Neuronal stem cell (in vitro differentiated cells): ENCODE measurements at regions not wholly inside any gene's neighbourhood (a gene's known extent, or its start where the extent isn't known, plus 50 kb on each side); places are given as distances from the start of the nearest gene placed in this dataset.
A peak's percentile ranks its signal among the peaks of the same experiment; 100 is the strongest.

Experiments used
- DNase-seq: peaks from one replicate; pipeline ENCODE4 v3.0.0-alpha.2; 2013; ENCODE audit warnings: low spot score
- H2AFZ ChIP-seq: one replicate; pipeline ENCODE4 v1.6.1; 2013; ENCODE audit warnings: mild to moderate bottlenecking, low read length, inconsistent platforms
- H2AK5ac ChIP-seq: 2 replicates; pipeline ENCODE4 v1.6.1; 2013; ENCODE audit warnings: low read depth, mild to moderate bottlenecking, inconsistent platforms, low read length, moderate library complexity, mixed read lengths
- H2BK120ac ChIP-seq: 2 replicates; pipeline ENCODE4 v1.6.1; 2013; ENCODE audit warnings: low read depth, mild to moderate bottlenecking, inconsistent platforms, low read length, moderate library complexity, mixed read lengths
- H2BK12ac ChIP-seq: one replicate; pipeline ENCODE4 v1.6.1; 2013; ENCODE audit warnings: low read length, inconsistent platforms
- H2BK15ac ChIP-seq: 2 replicates; pipeline ENCODE4 v1.6.1; 2013; ENCODE audit warnings: mild to moderate bottlenecking, low read length, inconsistent platforms, mixed read lengths
- H2BK5ac ChIP-seq: one replicate; pipeline ENCODE4 v1.6.1; 2013; ENCODE audit warnings: inconsistent platforms, mild to moderate bottlenecking, low read length, moderate library complexity
- H3K14ac ChIP-seq: one replicate; pipeline ENCODE4 v1.6.1; 2013; ENCODE audit warnings: low read length, inconsistent platforms
- H3K18ac ChIP-seq: 2 replicates; pipeline ENCODE4 v1.6.1; 2013; ENCODE audit warnings: low read length, inconsistent platforms
- H3K23ac ChIP-seq: 2 replicates; pipeline ENCODE4 v1.6.1; 2013; ENCODE audit warnings: low read depth, mild to moderate bottlenecking, mixed read lengths, low read length, inconsistent platforms; ENCODE audit not compliant: poor library complexity
- H3K27ac ChIP-seq: replicated peaks from 3 replicates; pipeline ENCODE4 v1.5.1; 2013; ENCODE audit warnings: low read length, inconsistent platforms
- H3K27me3 ChIP-seq, 3 experiments: 2 replicates each; pipeline ENCODE4 v1.6.1; 2013; ENCODE audit warnings: low read length in 3 of 3, mild to moderate bottlenecking in 2 of 3, inconsistent platforms in 1 of 3, low read depth in 1 of 3, mixed read lengths in 1 of 3, moderate library complexity in 1 of 3; ENCODE audit not compliant: control insufficient read depth in 3 of 3, insufficient read depth in 3 of 3
- H3K36me3 ChIP-seq, 2 donors: replicated peaks in 1 of 2; 2 replicates each; pipeline ENCODE4 v1.6.1; 2013; ENCODE audit warnings: low read length in 2 of 2; ENCODE audit not compliant: control insufficient read depth in 2 of 2, insufficient read depth in 2 of 2
- H3K4ac ChIP-seq: 2 replicates; pipeline ENCODE4 v1.6.1; 2013; ENCODE audit warnings: inconsistent platforms, mild to moderate bottlenecking, low read length, moderate library complexity
- H3K4me1 ChIP-seq, 2 donors: 1 replicate in 1 of 2; 2 replicates in 1 of 2; pipeline ENCODE4 v1.6.1; 2013; ENCODE audit warnings: low read length in 2 of 2, low read depth in 1 of 2; ENCODE audit not compliant: control insufficient read depth in 2 of 2, insufficient read depth in 1 of 2
- H3K4me2 ChIP-seq: one replicate; pipeline ENCODE4 v1.6.1; 2013; ENCODE audit warnings: mild to moderate bottlenecking, low read length, inconsistent platforms; ENCODE audit not compliant: insufficient read depth, poor library complexity, severe bottlenecking
- H3K4me3 ChIP-seq, 2 donors: 2 replicates each; pipeline ENCODE4 v1.5.1; 2013; ENCODE audit warnings: low read length in 2 of 2, mild to moderate bottlenecking in 2 of 2, inconsistent platforms in 1 of 2, moderate library complexity in 1 of 2
- H3K79me1 ChIP-seq: one replicate; pipeline ENCODE4 v1.6.1; 2013; ENCODE audit warnings: low read depth, mild to moderate bottlenecking, inconsistent platforms, low read length, moderate library complexity
- H3K9ac ChIP-seq: one replicate; pipeline ENCODE4 v1.6.1; 2013; ENCODE audit warnings: mild to moderate bottlenecking, low read depth, low read length, inconsistent platforms; ENCODE audit not compliant: poor library complexity
- H3K9me3 ChIP-seq, 2 donors: replicated peaks in 1 of 2; 2 replicates each; pipeline versions ENCODE3 to v1.6.1; 2013; ENCODE audit warnings: low read length in 2 of 2, mild to moderate bottlenecking in 2 of 2, inconsistent platforms in 1 of 2, low read depth in 1 of 2, mixed read lengths in 1 of 2, moderate library complexity in 1 of 2; ENCODE audit not compliant: control insufficient read depth in 2 of 2, insufficient read depth in 1 of 2
- H4K8ac ChIP-seq: one replicate; pipeline ENCODE4 v1.6.1; 2013; ENCODE audit warnings: low read depth, mild to moderate bottlenecking, inconsistent platforms, low read length, moderate library complexity
- H4K91ac ChIP-seq: one replicate; pipeline ENCODE4 v1.6.1; 2013; ENCODE audit warnings: low read length, low read depth, mild to moderate bottlenecking, inconsistent platforms; ENCODE audit not compliant: poor library complexity
- WGBS, 2 donors: extraction: QIAGEN DNeasy Blood & Tissue Kit; methylation state at CpG; one replicate each; pipeline ENCODE4 v1.1.7; 2013; ENCODE audit warnings: missing lambda C conversion rate in 2 of 2, mixed read lengths in 1 of 2; ENCODE audit not compliant: insufficient read length in 2 of 2, insufficient replicate concordance in 1 of 2; ENCODE audit errors: extremely low coverage in 2 of 2; 5-methylcytosine and 5-hydroxymethylcytosine counted together

- Histone ChIP-seq H3K14ac (no peak overlapping the region), H3K18ac (no peak overlapping the region), H3K79me1 (no peaks in the 10 kb centered on the region), H3K36me3 (no peaks in the 10 kb centered on the region), H3K27me3 (peaks cover 0 to 3% (median 0%) of the 10 kb centered on the region in 3 experiments), H3K4me2 (no peak overlapping the region), H3K4me1 (peaks cover 0 to 2% of the 10 kb centered on the region in 2 donors), H3K23ac (no peak overlapping the region), H3K4ac (no peak overlapping the region), H2AFZ (no peak overlapping the region), H3K27ac (no peak overlapping the region), H2BK15ac (no peak overlapping the region), H2BK120ac (no peak overlapping the region), H2BK12ac (no peak overlapping the region), H3K4me3 (no peak overlapping the region), H4K91ac (no peak overlapping the region), H2AK5ac (no peak overlapping the region), H3K9ac (no peak overlapping the region), H4K8ac (no peak overlapping the region), H3K9me3 (no peaks in the 10 kb centered on the region), H2BK5ac (no peak overlapping the region)
- DNase-seq, result no peak
- no CpG with 5 or more reads among the region's 1 CpG for WGBS, 2 donors
These were observed 465.8 kb downstream of the ICE1 start for GRCh38 chr5:5888284-5888683.

GRCh38 chr5:5887833-5888232, 465.4 kb downstream of the ICE1 start:
- Histone ChIP-seq H3K27me3 (peaks cover 0 to 3% (median 0%) of the 10 kb centered on the region in 3 experiments), H3K23ac (no peak overlapping the region), H3K14ac (no peak overlapping the region), H3K4me2 (no peak overlapping the region), H3K4me1 (peaks cover 0 to 2% of the 10 kb centered on the region in 2 donors), H3K79me1 (no peaks in the 10 kb centered on the region), H3K27ac (no peak overlapping the region), H2AFZ (no peak overlapping the region), H2BK15ac (no peak overlapping the region), H4K91ac (no peak overlapping the region), H2BK120ac (no peak overlapping the region), H3K18ac (no peak overlapping the region), H2BK12ac (no peak overlapping the region), H3K9me3 (no peaks in the 10 kb centered on the region), H2AK5ac (no peak overlapping the region), H4K8ac (no peak overlapping the region), H3K4me3 (no peak overlapping the region), H2BK5ac (no peak overlapping the region), H3K9ac (no peak overlapping the region), H3K4ac (no peak overlapping the region), H3K36me3 (no peaks in the 10 kb centered on the region)
- no peak for DNase-seq
- WGBS, 2 donors, result no CpG with 5 or more reads among the region's 3 CpGs

GRCh38 chr5:5886812-5887486, 464.5 kb downstream of the ICE1 start:
- no peak overlapping the region for H3K27ac ChIP-seq
- H3K9me3 ChIP-seq, result no peaks in the 10 kb centered on the region
- H4K91ac ChIP-seq, result no peak overlapping the region
- no peak overlapping the region for H4K8ac ChIP-seq
- WGBS, 2 donors, result no CpG with 5 or more reads among the region's 42 CpGs
- H3K27me3 ChIP-seq, result peaks cover 0 to 3% (median 0%) of the 10 kb centered on the region in 3 experiments
- H2AFZ ChIP-seq, result no peak overlapping the region
- H3K4ac ChIP-seq, result no peak overlapping the region
- no peak overlapping the region for H2AK5ac ChIP-seq
- H3K9ac ChIP-seq, result no peak overlapping the region
- no peak overlapping the region for H3K4me2 ChIP-seq
- H3K14ac ChIP-seq, result no peak overlapping the region
- H3K79me1 ChIP-seq, result no peaks in the 10 kb centered on the region
- H2BK5ac ChIP-seq, result no peak overlapping the region
- peak overlapping the region in 1 of 2 donors; percentile 16 for H3K4me3 ChIP-seq
- H3K4me1 ChIP-seq, result peaks cover 0 to 2% of the 10 kb centered on the region in 2 donors
- peak; percentile 15 for DNase-seq
- no peak overlapping the region for H2BK120ac ChIP-seq
- no peaks in the 10 kb centered on the region for H3K36me3 ChIP-seq
- H3K23ac ChIP-seq, result no peak overlapping the region
- H2BK15ac ChIP-seq, result peak overlapping the region; percentile 47
- no peak overlapping the region for H2BK12ac ChIP-seq
- H3K18ac ChIP-seq, result peak overlapping the region; percentile 44

- H2AK5ac ChIP-seq, result no peak overlapping the region
- peak overlapping the region; percentile 47 for H2BK15ac ChIP-seq
- H3K4me2 ChIP-seq, result no peak overlapping the region
- H3K4me3 ChIP-seq, result no peak overlapping the region
- no peak overlapping the region for H2BK120ac ChIP-seq
- no peak overlapping the region for H4K91ac ChIP-seq
- H2BK12ac ChIP-seq, result no peak overlapping the region
- H3K4ac ChIP-seq, result no peak overlapping the region
- H3K79me1 ChIP-seq, result no peaks in the 10 kb centered on the region
- H2AFZ ChIP-seq, result no peak overlapping the region
- H2BK5ac ChIP-seq, result no peak overlapping the region
- peak overlapping the region; percentile 77 for H3K18ac ChIP-seq
- H3K27ac ChIP-seq, result no peak overlapping the region
- no peak overlapping the region for H3K14ac ChIP-seq
- no CpG with 5 or more reads among the region's 20 CpGs for WGBS, 2 donors
- H4K8ac ChIP-seq, result no peak overlapping the region
- DNase-seq, result no peak
- H3K36me3 ChIP-seq, result no peaks in the 10 kb centered on the region
- H3K27me3 ChIP-seq, result peaks cover 0 to 3% (median 0%) of the 10 kb centered on the region in 3 experiments
- H3K4me1 ChIP-seq, result peaks cover 0 to 2% of the 10 kb centered on the region in 2 donors
- H3K23ac ChIP-seq, result peak overlapping the region; percentile 47
- H3K9ac ChIP-seq, result no peak overlapping the region
- H3K9me3 ChIP-seq, result no peaks in the 10 kb centered on the region
These were observed 463.9 kb downstream of the ICE1 start for GRCh38 chr5:5886353-5886752.
